SK-N-SH (cell line): ENCODE measurements at regions not wholly inside any gene's neighbourhood (a gene's known extent, or its start where the extent isn't known, plus 50 kb on each side); places are given as distances from the start of the nearest gene placed in this dataset.

Experiments used
- CTCF ChIA-PET: fragments of 300-600, 350-600 bp; formaldehyde crosslinking; extraction: SDS; loops from one replicate; lab custom pipeline; 2021; lab: Yijun Ruan, JAX
- POLR2A ChIA-PET: fragments of 350-600 bp; sonication (Branson Sonifier 250); formaldehyde crosslinking; extraction: SDS; loops from one replicate; lab custom pipeline; 2020; ENCODE audit warnings: antibody characterized with exemption, inconsistent platforms; lab: Yijun Ruan, JAX
- DNase-seq: peaks from one replicate; pipeline ENCODE4 v3.0.0; 2012
- H2AFZ ChIP-seq: fragments of 200-600 bp; sonication (generic); 2 replicates; pipeline ENCODE4 v1.8.1; 2016; ENCODE audit warnings: antibody characterized with exemption, mild to moderate bottlenecking, low read depth
- H3F3A ChIP-seq: fragments of 200-600 bp; sonication (generic); replicated peaks from 2 replicates; pipeline ENCODE3; 2016; ENCODE audit warnings: antibody characterized with exemption, mild to moderate bottlenecking; ENCODE audit not compliant: insufficient read depth
- H3K27ac ChIP-seq, 2 experiments: fragments of 200-500 bp in 1 of 2; fragments of 200-600 bp in 1 of 2; sonication (Bioruptor generic) in 1 of 2; sonication (generic), shearing (Covaris generic) in 1 of 2; 2 replicates each; pipeline versions ENCODE4 v1.5.1 to v1.6.1; 2014 to 2016; ENCODE audit warnings: low read depth in 2 of 2, inconsistent platforms in 1 of 2, low read length in 1 of 2, mild to moderate bottlenecking in 1 of 2, mixed read lengths in 1 of 2
- H3K27me3 ChIP-seq: fragments of 200-600 bp; sonication (generic), shearing (Covaris generic); 2 replicates; pipeline ENCODE4 v1.6.1; 2016; ENCODE audit warnings: mixed run types; ENCODE audit not compliant: insufficient read depth
- H3K36me3 ChIP-seq, 2 experiments: fragments of 200-500 bp in 1 of 2; fragments of 200-600 bp in 1 of 2; sonication (Bioruptor generic) in 1 of 2; sonication (generic) in 1 of 2; replicated peaks in 1 of 2; 2 replicates each; pipeline versions ENCODE3 to v1.5.1; 2014 to 2016; ENCODE audit warnings: low read length in 1 of 2, mild to moderate bottlenecking in 1 of 2; ENCODE audit not compliant: insufficient read depth in 2 of 2, control insufficient read depth in 1 of 2
- H3K4me1 ChIP-seq, 2 experiments: fragments of 200-500 bp in 1 of 2; fragments of 200-600 bp in 1 of 2; sonication (Bioruptor generic) in 1 of 2; sonication (generic), shearing (Covaris generic) in 1 of 2; 2 replicates each; pipeline versions ENCODE4 v1.5.1 to v1.6.1; 2014 to 2016; ENCODE audit warnings: low read depth in 1 of 2, low read length in 1 of 2, mixed run types in 1 of 2; ENCODE audit not compliant: insufficient read depth in 2 of 2, control insufficient read depth in 1 of 2
- H3K4me2 ChIP-seq: fragments of 200-600 bp; sonication (generic), shearing (Covaris generic); 2 replicates; pipeline ENCODE4 v1.6.1; 2017; ENCODE audit warnings: mixed run types
- H3K4me3 ChIP-seq, 2 experiments: fragments of 200-500 bp in 1 of 2; fragments of 200-600 bp in 1 of 2; sonication (Bioruptor generic) in 1 of 2; sonication (generic), shearing (Covaris generic) in 1 of 2; 2 replicates each; pipeline versions ENCODE4 v1.5.1 to v1.8.1; 2014 to 2016; ENCODE audit warnings: low read depth in 2 of 2, inconsistent platforms in 1 of 2, low read length in 1 of 2, mild to moderate bottlenecking in 1 of 2, mixed read lengths in 1 of 2, moderate library complexity in 1 of 2
- H3K79me2 ChIP-seq: fragments of 200-600 bp; sonication (generic); 2 replicates; pipeline ENCODE4 v1.8.1; 2017; ENCODE audit warnings: mild to moderate bottlenecking; ENCODE audit not compliant: insufficient read depth
- H3K9ac ChIP-seq: fragments of 200-600 bp; sonication (generic); 2 replicates; pipeline ENCODE4 v1.6.1; 2017; ENCODE audit warnings: mixed run types
- H3K9me2 ChIP-seq: fragments of 200-600 bp; sonication (generic); 2 replicates; pipeline ENCODE4 v1.6.1; 2017; ENCODE audit warnings: mixed run types
- H3K9me3 ChIP-seq: fragments of 200-600 bp; sonication (generic); 2 replicates; pipeline ENCODE4 v1.6.1; 2017; ENCODE audit warnings: mixed run types, mild to moderate bottlenecking, moderate library complexity
- H4K20me1 ChIP-seq: fragments of 200-600 bp; sonication (generic); 2 replicates; pipeline ENCODE4 v1.6.1; 2017; ENCODE audit warnings: mild to moderate bottlenecking, mixed run types; ENCODE audit not compliant: insufficient read depth
- CTCF ChIP-seq: fragments of 200-600 bp; sonication (generic); IDR thresholded peaks from 2 replicates; pipeline ENCODE4 v1.6.1; 2017; ENCODE audit warnings: antibody characterized with exemption, mild to moderate bottlenecking, moderate library complexity
- FOXJ3 ChIP-seq: sonication (generic); formaldehyde crosslinking; IDR thresholded peaks from 2 replicates; pipeline ENCODE4 v1.5.1; 2020; ENCODE audit warnings: mild to moderate bottlenecking, missing genetic modification reagents
- IRF3 ChIP-seq: fragments of 150-350 bp; IDR thresholded peaks from 2 replicates; pipeline ENCODE4 v1.6.1; 2016; ENCODE audit warnings: mild to moderate bottlenecking, low read depth, low read length
- MEF2A ChIP-seq: IDR thresholded peaks from 2 replicates; pipeline ENCODE4 v1.4.0; 2012; ENCODE audit warnings: low read depth, borderline replicate concordance
- PBX3 ChIP-seq: IDR thresholded peaks from 2 replicates; pipeline ENCODE4; 2012
- RFX5 ChIP-seq: IDR thresholded peaks from 2 replicates; pipeline ENCODE4 v1.6.1; 2012; ENCODE audit warnings: mild to moderate bottlenecking, improper control_type of control experiment, low read length
- RXRA ChIP-seq: IDR thresholded peaks from 2 replicates; pipeline ENCODE4 v1.4.0; 2012; ENCODE audit warnings: low read depth, mild to moderate bottlenecking, borderline replicate concordance
- TAF1 ChIP-seq: IDR thresholded peaks from 2 replicates; pipeline ENCODE4 v1.6.1; 2012; ENCODE audit warnings: low read depth, mild to moderate bottlenecking, low read length, moderate library complexity, borderline replicate concordance
- WGBS: methylation state at CpG from one replicate; pipeline ENCODE4 v1.1.6; 2017; ENCODE audit warnings: low lambda C conversion rate; 5-methylcytosine and 5-hydroxymethylcytosine counted together

- WGBS: 0% methylated on average over 1 of the region's 1 CpG
- CTCF ChIA-PET: interaction anchor here (0.9 to 3.1 kb wide), 8 partner anchors 9 to 803 kb away, joined by 3 to 13 read pairs (median 4); no protein-coding TSS in a partner anchor
These were observed 287.5 kb upstream of the NFE2L3 start for GRCh38 chr7:25864511-25864910.

More at GRCh38 chr7:25864511-25864910, 287.5 kb upstream of the NFE2L3 start:
- Histone ChIP-seq H3K27me3 (peaks cover 51% of the 10 kb centered on the region), H3K36me3 (no peaks in the 10 kb centered on the region), H3K4me1 (peaks cover 0 to 5% of the 10 kb centered on the region in 2 experiments; a peak in 2 of 4 replicates), H3K4me2 (no peak overlapping the region), H3K79me2 (no peaks in the 10 kb centered on the region), H3K4me3 (no peak overlapping the region), H3K9me2 (no peaks in the 10 kb centered on the region), H3K27ac (no peak overlapping the region), H3K9ac (no peak overlapping the region), H3K9me3 (no peaks in the 10 kb centered on the region), H3F3A (peaks cover 17% of the 10 kb centered on the region), H2AFZ (no peak overlapping the region), H4K20me1 (0 out of 2 replicates have a peak, but pooled peaks cover 4% of the 10 kb centered on the region)
- POLR2A ChIA-PET: no interaction called here
- no peak for DNase-seq
- TF ChIP-seq IRF3: no peak
- TF ChIP-seq FOXJ3 (CRISPR knock-in tag): no peak
- no peak for TF ChIP-seq RFX5
- no peak for TF ChIP-seq RXRA
- TF ChIP-seq MEF2A: no peak
- no peak for TF ChIP-seq TAF1
- no peak for TF ChIP-seq PBX3
- no peak for TF ChIP-seq CTCF
- TF ChIP-seq, all 33 proteins: peak for 0
